ENCODE measurements at regions not wholly inside any gene's neighbourhood (a gene's known extent, or its start where the extent isn't known, plus 50 kb on each side); places are given as distances from the start of the nearest gene placed in this dataset.

GRCh38 chr18:47729356-47729755 is 201.1 kb downstream of the SMAD2 start:
- no peak for TF ChIP-seq CTCF (conservative IDR thresholded peaks at IDR 0.05; ENCODE audit: control insufficient read depth, insufficient read depth, low read depth, low read length)
- H3K4me3 ChIP-seq (ENCODE audit: control insufficient read depth, low read depth, low read length), result no peak overlapping the region
- DNase-seq (ENCODE audit: low read depth), result no peak

- no peak for DNase-seq (ENCODE audit: low read depth)
- no peak overlapping the region for H3K4me3 ChIP-seq (ENCODE audit: control insufficient read depth, low read depth, low read length)
- TF ChIP-seq CTCF (conservative IDR thresholded peaks at IDR 0.05; ENCODE audit: control insufficient read depth, insufficient read depth, low read depth, low read length), result no peak
These were observed 201.5 kb downstream of the SMAD2 start for GRCh38 chr18:47728921-47729320.

- DNase-seq (ENCODE audit: low read depth), result no peak
- no peak for TF ChIP-seq CTCF (conservative IDR thresholded peaks at IDR 0.05; ENCODE audit: control insufficient read depth, insufficient read depth, low read depth, low read length)
- no peak overlapping the region for H3K4me3 ChIP-seq (ENCODE audit: control insufficient read depth, low read depth, low read length)
These were observed 203.1 kb downstream of the SMAD2 start for GRCh38 chr18:47727409-47727808.

- DNase-seq (ENCODE audit: low read depth), result no peak
- no peak overlapping the region for H3K4me3 ChIP-seq (ENCODE audit: control insufficient read depth, low read depth, low read length)
- no peak for TF ChIP-seq CTCF (conservative IDR thresholded peaks at IDR 0.05; ENCODE audit: control insufficient read depth, insufficient read depth, low read depth, low read length)
These were observed 203.9 kb downstream of the SMAD2 start for GRCh38 chr18:47726550-47726949.

- H3K4me3 ChIP-seq (ENCODE audit: control insufficient read depth, low read depth, low read length), result no peak overlapping the region
- no peak for TF ChIP-seq CTCF (conservative IDR thresholded peaks at IDR 0.05; ENCODE audit: control insufficient read depth, insufficient read depth, low read depth, low read length)
- no peak for DNase-seq (ENCODE audit: low read depth)
These were observed 204.8 kb downstream of the SMAD2 start for GRCh38 chr18:47725656-47726055.

GRCh38 chr18:47724186-47724975 is 206.1 kb downstream of the SMAD2 start:
- no peak for DNase-seq (ENCODE audit: low read depth)
- no peak for TF ChIP-seq CTCF (conservative IDR thresholded peaks at IDR 0.05; ENCODE audit: control insufficient read depth, insufficient read depth, low read depth, low read length)
- H3K4me3 ChIP-seq (ENCODE audit: control insufficient read depth, low read depth, low read length), result no peak overlapping the region
